ENCODE measurements at regions not wholly inside any gene's neighbourhood (a gene's known extent, or its start where the extent isn't known, plus 50 kb on each side); places are given as distances from the start of the nearest gene placed in this dataset.

GRCh38 chr21:41672543-41672915, 94.3 kb downstream of the RIPK4 start:
- ChIA-PET CTCF (no interaction called here), POLR2A (no interaction called here)

- ChIA-PET POLR2A (no interaction called here), CTCF (no interaction called here)
Observed at GRCh38 chr21:41671859-41672542, 94.9 kb downstream of the RIPK4 start.

GRCh38 chr21:41671212-41671762, 95.6 kb downstream of the RIPK4 start:
- POLR2A ChIA-PET = no interaction called here
- CTCF ChIA-PET = interaction anchor here (0.5 kb wide), 1 partner anchor 14 kb away, joined by 3 read pairs; no protein-coding TSS in a partner anchor

DNA sequence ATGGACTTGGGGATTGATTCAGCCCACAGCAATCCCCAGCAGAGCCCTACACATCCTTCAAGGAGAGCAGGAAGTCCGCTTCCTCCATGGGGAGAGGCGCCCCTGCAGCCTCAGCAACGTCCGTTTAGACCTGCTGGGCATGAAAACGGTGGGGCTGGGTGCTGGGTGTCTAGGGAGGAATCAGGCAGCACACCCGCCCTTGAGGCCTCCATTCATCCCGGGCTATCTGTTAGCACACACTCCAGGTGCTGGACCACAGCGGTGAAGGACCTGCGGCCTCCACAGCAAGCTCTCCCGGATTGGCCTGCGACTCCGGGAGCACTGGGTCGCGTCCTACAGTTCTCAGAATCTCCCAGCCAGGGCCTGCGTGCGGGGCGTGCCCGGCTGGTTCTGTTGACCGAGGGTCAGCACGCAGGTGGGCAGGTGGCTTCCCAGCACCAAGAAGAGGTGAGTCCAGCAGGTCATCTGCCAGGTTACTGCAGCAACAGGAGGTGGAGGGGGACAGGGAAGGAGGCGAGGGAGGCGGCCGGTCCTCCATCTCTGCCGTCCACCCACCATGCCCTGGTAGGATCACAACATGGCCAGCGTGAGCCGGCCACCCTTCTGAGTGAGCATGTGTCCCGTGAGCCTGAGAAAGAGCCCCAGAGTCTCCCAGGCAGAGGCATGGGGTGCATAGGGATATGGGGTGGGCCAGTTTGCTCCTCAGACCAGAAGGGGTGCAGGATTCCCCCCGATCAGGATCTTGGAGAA, 96.6 kb downstream of the RIPK4 start:
- CTCF ChIA-PET = interaction anchor here (0.5 kb wide), 1 partner anchor 13 kb away, joined by 3 read pairs; no protein-coding TSS in a partner anchor
- POLR2A ChIA-PET = no interaction called here

GRCh38 chr21:41669533-41669830, 97.4 kb downstream of the RIPK4 start:
- CTCF ChIA-PET = no interaction called here

DNA sequence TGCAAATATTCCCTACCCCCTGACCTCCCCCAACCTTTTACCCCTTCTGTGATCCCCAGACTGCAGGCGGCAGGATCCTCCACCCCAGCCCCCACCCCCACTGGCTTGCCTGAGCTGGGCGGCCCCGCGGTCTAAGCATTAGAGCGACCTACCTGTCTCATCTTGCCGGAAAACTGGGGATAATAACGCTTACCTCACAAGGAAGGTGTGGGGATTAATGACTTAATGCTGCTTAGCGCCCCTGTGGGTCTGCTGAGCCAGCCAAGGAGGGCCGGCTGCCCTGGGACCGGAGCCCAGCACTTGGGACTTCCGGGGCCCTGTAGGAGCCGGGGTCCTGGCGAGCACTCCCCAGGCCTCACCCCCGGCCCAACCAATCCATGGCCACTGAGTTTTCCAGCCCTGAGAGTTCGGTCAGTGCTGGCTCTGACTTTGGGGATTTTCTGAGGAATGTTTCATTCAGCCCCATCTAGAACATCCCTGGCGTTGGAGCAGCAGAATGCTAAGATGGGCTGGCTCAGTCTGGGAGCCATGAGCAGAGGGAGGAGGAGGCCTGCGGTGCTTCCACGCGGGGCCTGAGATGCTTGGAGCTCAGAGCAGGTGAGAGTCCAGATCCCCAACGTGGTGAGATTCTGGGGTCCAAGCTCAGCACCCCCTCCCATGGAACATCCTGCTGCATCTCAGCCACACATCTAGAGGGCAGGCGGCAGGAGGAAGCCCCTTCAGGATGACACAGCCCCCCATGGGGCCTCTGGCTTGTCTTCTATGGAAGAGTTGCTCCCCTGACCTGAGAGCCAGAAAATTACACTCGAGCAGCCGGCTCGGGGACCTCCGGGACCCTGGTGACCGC, 97.9 kb downstream of the RIPK4 start:
- CTCF ChIA-PET = no interaction called here
- POLR2A ChIA-PET = no interaction called here

More at GRCh38 chr21:41669533-41669830, 97.4 kb downstream of the RIPK4 start:
- POLR2A ChIA-PET = no interaction called here

DNA sequence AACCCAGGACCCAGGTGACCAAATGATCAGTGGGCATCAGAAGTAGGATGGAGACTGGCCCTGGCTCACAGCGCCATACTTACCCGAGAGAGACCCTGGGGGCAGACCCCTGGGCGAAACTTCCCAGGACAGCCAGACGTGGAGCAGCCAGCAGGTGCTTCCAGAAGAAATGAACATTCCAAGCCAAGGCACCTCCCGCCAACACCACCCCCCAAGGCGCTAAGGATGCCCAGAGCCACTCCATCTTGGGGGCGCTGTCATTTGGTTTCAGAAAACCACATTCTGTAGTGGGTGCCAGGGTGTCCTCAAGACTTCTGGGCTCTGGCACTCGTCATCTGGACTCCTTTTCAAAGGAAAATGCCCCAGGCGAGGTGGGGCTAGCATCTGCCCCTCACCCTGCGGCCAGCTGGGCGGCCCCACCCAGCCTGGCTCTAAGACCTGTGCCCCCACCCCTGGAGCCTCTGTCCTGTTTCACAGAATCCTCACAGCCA, 98.8 kb downstream of the RIPK4 start:
- ChIA-PET POLR2A (no interaction called here), CTCF (no interaction called here)

DNA sequence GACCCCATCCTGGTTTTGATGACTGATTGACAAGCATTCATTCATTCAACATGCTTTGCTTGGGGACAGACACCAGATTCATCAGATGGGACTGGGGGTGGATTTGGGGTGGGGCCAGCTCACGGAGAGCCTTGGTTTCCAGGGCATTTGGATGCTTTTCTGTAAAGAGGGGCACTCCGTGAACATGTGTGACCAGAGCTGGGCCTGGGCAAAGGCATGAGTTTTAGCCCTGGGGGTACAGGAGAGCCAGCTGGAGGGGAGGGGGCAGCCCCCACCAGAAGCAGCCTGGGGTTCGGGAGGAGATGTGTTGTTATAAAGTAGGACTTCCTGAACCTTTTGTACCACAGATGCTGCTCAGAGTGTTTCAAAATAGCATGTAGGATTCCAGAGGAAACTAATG, 99.7 kb downstream of the RIPK4 start:
- ChIA-PET CTCF (no interaction called here), POLR2A (no interaction called here)

- ChIA-PET POLR2A (no interaction called here), CTCF (no interaction called here)
Observed at GRCh38 chr21:41666641-41667081, 100.2 kb downstream of the RIPK4 start.

DNA sequence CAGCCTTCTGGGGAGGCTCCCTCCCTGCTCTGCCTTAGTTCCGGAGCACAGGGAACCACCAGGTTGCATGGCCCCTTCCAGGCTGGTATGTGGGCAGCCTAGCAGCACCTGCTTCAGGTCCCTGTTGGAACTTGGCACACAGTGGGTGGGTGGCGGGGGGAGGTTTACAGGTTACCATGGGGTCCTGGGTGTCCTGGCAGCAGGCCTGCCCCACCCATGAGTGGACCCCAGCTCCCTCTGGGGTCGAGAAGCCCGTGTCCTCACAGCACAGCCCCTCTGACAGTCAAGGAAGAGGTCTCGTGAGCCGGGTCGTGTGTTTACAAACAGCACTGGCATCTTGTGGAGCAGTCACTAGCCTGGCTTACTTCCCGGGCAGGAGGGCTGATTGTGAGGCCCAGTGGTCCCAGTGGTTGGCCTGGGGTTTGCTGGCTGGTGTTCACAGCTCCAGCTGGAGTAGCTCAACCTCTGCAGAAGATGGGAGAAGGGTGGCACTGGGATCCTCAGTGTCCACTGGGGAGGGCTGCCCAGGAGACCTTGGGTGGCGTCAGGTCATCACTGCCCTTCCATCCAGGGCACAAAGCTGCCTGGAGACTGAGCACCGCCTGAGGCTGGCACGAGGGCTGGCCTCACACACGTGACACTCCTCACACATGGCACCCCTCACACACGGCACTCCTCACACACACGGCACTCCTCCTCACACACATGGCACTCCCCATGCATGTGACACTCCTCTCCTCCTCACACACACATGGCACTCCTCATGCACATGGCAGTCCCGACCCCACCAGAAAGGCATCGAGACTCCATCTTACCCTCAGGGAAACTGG, 100.9 kb downstream of the RIPK4 start:
- ChIA-PET POLR2A (no interaction called here), CTCF (no interaction called here)

GRCh38 chr21:41664881-41665765, 101.7 kb downstream of the RIPK4 start:
- CTCF ChIA-PET = no interaction called here
- POLR2A ChIA-PET = no interaction called here

GRCh38 chr21:41663805-41664788, 102.8 kb downstream of the RIPK4 start:
- ChIA-PET POLR2A (no interaction called here), CTCF (no interaction called here)

DNA sequence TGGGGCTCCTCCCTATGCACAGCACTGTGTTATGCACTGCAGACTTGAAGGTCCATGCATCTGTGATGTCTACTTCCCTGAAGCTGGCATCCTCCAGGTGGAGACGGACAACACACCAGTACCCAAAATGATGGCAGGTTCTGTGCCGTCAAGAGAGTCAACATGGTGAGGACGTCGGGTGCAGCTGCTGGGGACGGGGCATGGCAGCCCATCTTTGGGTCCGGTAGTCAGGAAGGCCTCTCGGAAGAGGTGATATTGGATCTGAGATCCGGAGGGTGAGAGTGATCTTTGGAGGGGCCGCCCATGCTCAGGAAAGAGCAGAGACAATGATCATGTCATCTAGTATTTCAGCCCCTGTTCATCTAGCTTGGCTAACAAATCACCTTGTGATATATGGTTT, 104.1 kb downstream of the RIPK4 start:
- CTCF ChIA-PET = no interaction called here

GRCh38 chr21:41662161-41662560, 104.7 kb downstream of the RIPK4 start:
- CTCF ChIA-PET = no interaction called here
- POLR2A ChIA-PET = no interaction called here

More for the DNA sequence above, 104.1 kb downstream of the RIPK4 start:
- POLR2A ChIA-PET = no interaction called here

DNA sequence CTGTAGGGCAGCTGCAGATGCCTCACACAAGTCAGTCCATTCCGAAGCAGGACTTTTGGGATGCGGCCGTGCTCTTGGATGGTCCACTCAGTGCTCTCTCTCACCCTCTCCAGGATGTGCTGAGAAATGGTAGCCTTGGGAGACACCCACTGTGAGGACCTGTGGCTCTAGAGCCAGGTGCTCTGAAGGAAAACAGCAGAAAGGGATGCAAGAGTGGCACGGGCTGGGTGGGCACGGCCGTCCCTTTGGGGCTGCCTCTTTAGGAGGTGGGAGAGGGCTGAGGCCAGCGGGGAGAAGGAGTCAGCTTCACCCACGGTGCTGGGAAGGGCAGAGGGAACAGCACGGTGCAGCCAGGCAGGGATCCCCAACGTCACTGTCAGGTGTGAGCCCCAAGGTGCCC, 106.1 kb downstream of the RIPK4 start:
- ChIA-PET POLR2A (no interaction called here), CTCF (no interaction called here)

DNA sequence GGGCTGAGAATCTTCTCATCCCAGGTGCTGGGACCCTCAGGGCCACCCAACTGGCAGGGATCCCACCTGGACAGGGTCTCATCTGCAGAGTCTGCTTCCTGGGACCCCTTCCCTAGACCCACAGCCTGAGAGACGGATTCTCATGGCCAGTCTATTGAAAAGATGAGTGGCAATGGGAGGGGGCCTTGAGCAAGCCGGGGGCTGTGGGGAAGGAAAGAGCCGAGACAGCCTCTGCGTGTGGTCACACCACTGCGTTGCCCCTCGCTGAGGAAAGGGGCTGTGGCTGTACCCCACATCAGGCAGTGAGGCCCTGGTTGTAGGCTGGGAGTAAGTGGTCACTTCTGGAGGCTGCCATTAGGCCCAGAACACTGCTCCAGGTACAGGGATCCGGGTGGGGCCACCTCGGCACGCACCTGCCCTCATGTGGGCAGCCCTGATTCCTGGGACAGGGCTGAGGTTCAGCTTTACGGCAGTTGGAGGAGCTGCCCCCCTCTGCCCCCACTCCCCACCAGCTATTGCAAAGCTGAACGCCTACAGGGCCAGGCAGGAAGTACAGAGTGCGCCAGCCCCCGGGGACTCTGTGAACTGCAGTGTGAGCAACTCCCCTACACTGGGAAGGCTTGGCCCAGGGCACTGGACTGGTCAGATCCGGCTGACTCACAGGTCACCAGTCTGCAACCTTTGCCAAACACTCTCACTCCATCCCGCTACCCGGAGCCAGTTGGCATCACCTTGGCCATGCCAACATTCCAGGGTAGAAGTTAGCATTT, 106.9 kb downstream of the RIPK4 start:
- ChIA-PET POLR2A (no interaction called here), CTCF (no interaction called here)
